IMR-90 (cell line): ENCODE measurements at regions not wholly inside any gene's neighbourhood (a gene's known extent, or its start where the extent isn't known, plus 50 kb on each side); places are given as distances from the start of the nearest gene placed in this dataset.

Source experiments
- BHLHE40 ChIP-seq: fragments of 150-350 bp; IDR thresholded peaks from 2 replicates; pipeline ENCODE4 v1.6.1; 2016; ENCODE audit warnings: mild to moderate bottlenecking, low read depth, low read length
- CEBPB ChIP-seq: IDR thresholded peaks from 2 replicates; pipeline ENCODE4 v1.6.1; 2012; ENCODE audit warnings: low read depth, low read length, improper control_type of control experiment
- CHD1 ChIP-seq: IDR thresholded peaks from 2 replicates; pipeline ENCODE4 v1.6.1; 2012; ENCODE audit warnings: low read depth, low read length, improper control_type of control experiment
- CTCF ChIP-seq: conservative IDR thresholded peaks from 2 replicates; pipeline ENCODE4 v1.5.1; 2012; ENCODE audit warnings: mild to moderate bottlenecking, low read depth, low read length, improper control_type of control experiment
- MAFK ChIP-seq: IDR thresholded peaks from 2 replicates; pipeline ENCODE4 v1.6.1; 2012; ENCODE audit warnings: low read depth, low read length, improper control_type of control experiment
- MXI1 ChIP-seq: IDR thresholded peaks from 2 replicates; pipeline ENCODE4 v1.6.1; 2012; ENCODE audit warnings: low read depth, mild to moderate bottlenecking, low read length, moderate library complexity, borderline replicate concordance
- NFE2L2 ChIP-seq: fragments of 150-350 bp; IDR thresholded peaks from 2 replicates; pipeline ENCODE4 v1.6.1; 2016; ENCODE audit warnings: low read depth, mild to moderate bottlenecking, low read length
- POLR2A ChIP-seq: IDR thresholded peaks from 2 replicates; pipeline ENCODE4 v1.6.1; 2012; ENCODE audit warnings: mild to moderate bottlenecking, low read depth, low read length
- RAD21 ChIP-seq: IDR thresholded peaks from 2 replicates; pipeline ENCODE4 v1.6.1; 2012; ENCODE audit warnings: low read length, improper control_type of control experiment
- RCOR1 ChIP-seq: IDR thresholded peaks from 2 replicates; pipeline ENCODE4 v1.6.1; 2012; ENCODE audit warnings: mild to moderate bottlenecking, low read length, improper control_type of control experiment; ENCODE audit not compliant: insufficient replicate concordance
- SMC3 ChIP-seq: fragments of 150-350 bp; IDR thresholded peaks from 2 replicates; pipeline ENCODE4 v1.6.1; 2016; ENCODE audit warnings: low read depth, mild to moderate bottlenecking, antibody characterized with exemption, low read length, moderate library complexity
- TF ChIP-seq, protein P1 (sequence below): fragments of 150-350 bp; IDR thresholded peaks from 2 replicates; pipeline ENCODE4 v1.6.1; 2017; ENCODE audit warnings: mild to moderate bottlenecking, antibody characterized with exemption, low read length, low read depth
- TF ChIP-seq, protein P2 (sequence below): fragments of 150-350 bp; IDR thresholded peaks from 2 replicates; pipeline ENCODE4 v1.6.1; 2016; ENCODE audit warnings: low read depth, mild to moderate bottlenecking, low read length, moderate library complexity, borderline replicate concordance

GRCh38 chr7:149713731-149714068 lies 59.7 kb downstream of the ZNF467 start:
- TF ChIP-seq CTCF = no peak
- TF ChIP-seq, protein P1, sequence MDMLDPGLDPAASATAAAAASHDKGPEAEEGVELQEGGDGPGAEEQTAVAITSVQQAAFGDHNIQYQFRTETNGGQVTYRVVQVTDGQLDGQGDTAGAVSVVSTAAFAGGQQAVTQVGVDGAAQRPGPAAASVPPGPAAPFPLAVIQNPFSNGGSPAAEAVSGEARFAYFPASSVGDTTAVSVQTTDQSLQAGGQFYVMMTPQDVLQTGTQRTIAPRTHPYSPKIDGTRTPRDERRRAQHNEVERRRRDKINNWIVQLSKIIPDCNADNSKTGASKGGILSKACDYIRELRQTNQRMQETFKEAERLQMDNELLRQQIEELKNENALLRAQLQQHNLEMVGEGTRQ = no peak
- no peak for TF ChIP-seq POLR2A
- no peak for TF ChIP-seq RCOR1
- TF ChIP-seq, protein P2, sequence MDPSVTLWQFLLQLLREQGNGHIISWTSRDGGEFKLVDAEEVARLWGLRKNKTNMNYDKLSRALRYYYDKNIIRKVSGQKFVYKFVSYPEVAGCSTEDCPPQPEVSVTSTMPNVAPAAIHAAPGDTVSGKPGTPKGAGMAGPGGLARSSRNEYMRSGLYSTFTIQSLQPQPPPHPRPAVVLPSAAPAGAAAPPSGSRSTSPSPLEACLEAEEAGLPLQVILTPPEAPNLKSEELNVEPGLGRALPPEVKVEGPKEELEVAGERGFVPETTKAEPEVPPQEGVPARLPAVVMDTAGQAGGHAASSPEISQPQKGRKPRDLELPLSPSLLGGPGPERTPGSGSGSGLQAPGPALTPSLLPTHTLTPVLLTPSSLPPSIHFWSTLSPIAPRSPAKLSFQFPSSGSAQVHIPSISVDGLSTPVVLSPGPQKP = no peak
- TF ChIP-seq CHD1 = no peak
- TF ChIP-seq RAD21 = no peak
- TF ChIP-seq SMC3 = no peak
- TF ChIP-seq NFE2L2 = no peak
- TF ChIP-seq MXI1 = no peak
- no peak for TF ChIP-seq MAFK
- no peak for TF ChIP-seq CEBPB
- TF ChIP-seq BHLHE40 = no peak
